GM13977 (cell line): ENCODE measurements at regions not wholly inside any gene's neighbourhood (a gene's known extent, or its start where the extent isn't known, plus 50 kb on each side); places are given as distances from the start of the nearest gene placed in this dataset.

Experiments used
- DNase-seq: peaks from one replicate; pipeline ENCODE4 v3.0.0; 2012; ENCODE audit warnings: low spot score
- CTCF ChIP-seq: IDR thresholded peaks from 2 replicates; pipeline ENCODE4 v1.5.1; 2012; ENCODE audit warnings: mild to moderate bottlenecking, control low read depth; ENCODE audit not compliant: insufficient read depth; ENCODE audit errors: extremely low read depth, missing control alignments
- in situ Hi-C: fragments of 300-500 bp; cut with MboI; formaldehyde crosslinking; loops from one replicate; pipeline ENCODE4 v1.12.0; 2022; ENCODE audit warnings: low sequenced_read_pairs, low pct_unique_long_range_greater_than_20kb, mixed read lengths, inconsistent platforms; ENCODE audit not compliant: unreplicated experiment

DNA sequence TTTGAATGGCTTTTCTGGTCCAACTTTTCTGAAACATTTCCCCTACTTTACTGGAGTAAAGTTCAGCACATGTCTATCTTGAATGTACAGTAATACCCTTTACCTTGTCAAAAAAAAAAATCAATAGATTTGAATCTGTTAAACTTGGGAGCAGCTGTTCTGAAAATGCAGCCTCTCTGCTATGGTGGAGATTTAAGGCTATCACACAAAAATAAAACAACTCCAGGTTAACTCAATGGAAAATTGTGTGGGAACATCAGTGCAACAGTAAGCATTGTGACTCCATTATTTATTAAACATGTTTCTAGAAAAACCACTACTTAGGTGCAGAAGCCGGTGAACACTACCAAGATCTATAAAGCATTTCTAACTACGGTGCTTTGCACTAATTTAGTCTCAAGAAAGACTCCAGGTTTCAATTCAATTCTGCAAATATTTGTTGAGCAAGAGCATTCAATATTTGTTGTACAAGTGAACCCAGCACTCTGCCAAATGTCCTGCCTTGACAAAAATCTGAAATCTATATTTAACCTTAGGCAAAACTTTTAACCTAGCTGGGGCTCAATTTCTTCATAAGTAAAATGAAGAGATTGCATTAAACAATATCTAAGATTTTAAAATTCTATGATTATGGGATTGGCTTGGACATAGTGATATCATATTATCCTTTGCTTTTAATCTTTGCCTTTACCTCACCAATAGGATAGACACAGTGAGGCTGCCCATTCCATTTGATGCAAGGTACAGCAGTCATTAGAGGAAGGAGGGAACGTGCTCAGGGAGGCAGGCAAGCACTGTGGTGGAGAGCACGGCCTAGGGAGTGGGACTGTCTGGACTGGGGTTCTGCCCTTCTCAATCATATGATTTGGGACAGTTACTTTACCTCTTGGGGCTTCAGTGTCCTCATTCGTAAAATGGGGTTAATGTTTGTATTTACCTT is 155.2 kb downstream of the KITLG start:
- in situ Hi-C loops = no loop called here
- no peak for DNase-seq
- no peak for TF ChIP-seq CTCF

GRCh38 chr12:88428350-88428749 is 151.9 kb downstream of the KITLG start:
- no peak for DNase-seq
- in situ Hi-C loops = no loop called here
- TF ChIP-seq CTCF = no peak

- no peak for TF ChIP-seq CTCF
- in situ Hi-C loops = no loop called here
- no peak for DNase-seq
Measured at GRCh38 chr12:88431246-88431645, 149.0 kb downstream of the KITLG start.

DNA sequence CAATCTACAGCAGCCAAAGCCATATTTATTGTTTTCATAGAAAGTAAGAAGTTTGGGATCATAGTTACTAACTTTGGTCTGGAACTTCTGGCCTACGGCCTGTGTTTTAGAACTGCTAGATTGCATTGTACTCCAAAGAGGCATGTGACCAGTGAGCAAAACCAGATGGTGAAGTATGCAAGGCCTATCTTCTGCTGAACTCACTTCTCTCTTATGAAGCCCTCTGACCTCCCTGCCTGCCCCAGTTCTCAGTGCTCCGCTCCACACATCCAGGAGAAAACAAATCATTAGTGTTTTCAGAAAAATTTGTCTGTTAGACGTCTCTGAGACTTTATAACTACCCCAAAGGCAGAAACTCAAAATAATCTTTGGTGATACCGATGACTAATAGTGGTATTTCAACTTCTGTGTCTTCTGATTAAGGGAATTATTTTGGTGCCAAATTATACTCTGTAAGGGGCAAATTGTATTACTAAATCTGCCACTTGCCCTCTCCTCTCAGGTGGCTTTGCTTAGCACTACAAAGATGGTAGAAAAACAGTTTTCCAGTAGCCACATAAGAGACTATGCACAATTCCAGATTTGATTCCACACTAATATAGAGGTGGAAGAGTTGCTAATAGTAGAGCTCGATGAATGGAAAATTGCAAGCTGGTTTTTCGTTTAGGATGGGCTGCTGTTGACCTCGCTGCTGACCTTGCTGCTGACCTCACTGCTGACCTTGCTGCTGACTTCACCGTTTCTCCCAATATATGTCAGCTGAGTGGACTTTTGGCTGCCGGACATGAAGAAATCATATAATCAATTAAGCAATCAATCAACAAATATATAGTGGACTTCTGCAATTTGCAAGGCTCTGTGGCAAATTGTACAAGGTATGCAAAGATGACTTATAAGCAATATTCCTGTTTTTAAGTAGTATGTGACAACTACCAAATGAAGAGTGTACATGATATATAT is 147.5 kb downstream of the KITLG start:
- DNase-seq = no peak
- in situ Hi-C loops = no loop called here
- no peak for TF ChIP-seq CTCF

DNA sequence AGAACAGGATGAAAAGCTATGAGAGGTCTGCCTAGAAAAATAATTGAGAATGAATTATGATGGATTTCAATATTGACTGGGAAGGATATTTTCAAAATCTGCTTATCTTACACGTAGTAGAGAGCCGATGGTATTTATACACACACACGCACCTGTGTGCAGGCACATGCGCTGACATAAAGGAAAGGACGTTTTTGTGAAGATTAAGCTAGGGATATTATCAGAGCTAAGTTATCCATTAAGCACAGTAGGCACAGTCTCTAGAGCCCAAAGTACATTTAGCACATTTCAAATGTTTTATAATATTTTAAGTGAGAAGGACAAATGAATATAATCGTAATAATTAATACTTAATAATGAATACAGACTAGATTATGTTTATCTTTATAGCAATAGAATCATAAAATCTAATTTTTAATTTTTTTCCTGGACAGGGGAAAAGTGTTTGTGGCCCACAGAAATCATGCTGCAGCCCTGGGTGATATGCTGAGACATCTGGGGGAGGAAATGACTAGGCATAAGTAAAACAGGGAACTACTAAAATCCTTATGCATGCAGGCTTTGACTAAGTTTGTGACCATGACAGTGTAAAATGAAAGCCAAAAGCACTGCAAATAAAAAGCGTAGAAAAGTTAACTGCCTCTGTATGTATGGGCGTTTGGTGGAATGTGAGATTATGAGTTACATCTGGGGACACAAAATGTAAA is 146.1 kb downstream of the KITLG start:
- in situ Hi-C loops = no loop called here
- TF ChIP-seq CTCF = no peak
- peak; percentile 18 for DNase-seq
